SK-N-SH (cell line): ENCODE measurements at regions not wholly inside any gene's neighbourhood (a gene's known extent, or its start where the extent isn't known, plus 50 kb on each side); places are given as distances from the start of the nearest gene placed in this dataset.
"Not testable (repeated sequence)": the region's sequence is repeated elsewhere in the genome, so short reads cannot be mapped to it uniquely, and the experiment has no call there.

Experiments
- CTCF ChIA-PET: fragments of 300-600, 350-600 bp; formaldehyde crosslinking; extraction: SDS; loops from one replicate; lab custom pipeline; 2021; lab: Yijun Ruan, JAX
- POLR2A ChIA-PET: fragments of 350-600 bp; sonication (Branson Sonifier 250); formaldehyde crosslinking; extraction: SDS; loops from one replicate; lab custom pipeline; 2020; ENCODE audit warnings: antibody characterized with exemption, inconsistent platforms; lab: Yijun Ruan, JAX
- DNase-seq: peaks from one replicate; pipeline ENCODE4 v3.0.0; 2012
- H2AFZ ChIP-seq: fragments of 200-600 bp; sonication (generic); 2 replicates; pipeline ENCODE4 v1.8.1; 2016; ENCODE audit warnings: antibody characterized with exemption, mild to moderate bottlenecking, low read depth
- H3F3A ChIP-seq: fragments of 200-600 bp; sonication (generic); replicated peaks from 2 replicates; pipeline ENCODE3; 2016; ENCODE audit warnings: antibody characterized with exemption, mild to moderate bottlenecking; ENCODE audit not compliant: insufficient read depth
- H3K27ac ChIP-seq, 2 experiments: fragments of 200-500 bp in 1 of 2; fragments of 200-600 bp in 1 of 2; sonication (Bioruptor generic) in 1 of 2; sonication (generic), shearing (Covaris generic) in 1 of 2; 2 replicates each; pipeline versions ENCODE4 v1.5.1 to v1.6.1; 2014 to 2016; ENCODE audit warnings: low read depth in 2 of 2, inconsistent platforms in 1 of 2, low read length in 1 of 2, mild to moderate bottlenecking in 1 of 2, mixed read lengths in 1 of 2
- H3K27me3 ChIP-seq: fragments of 200-600 bp; sonication (generic), shearing (Covaris generic); 2 replicates; pipeline ENCODE4 v1.6.1; 2016; ENCODE audit warnings: mixed run types; ENCODE audit not compliant: insufficient read depth
- H3K36me3 ChIP-seq, 2 experiments: fragments of 200-500 bp in 1 of 2; fragments of 200-600 bp in 1 of 2; sonication (Bioruptor generic) in 1 of 2; sonication (generic) in 1 of 2; replicated peaks in 1 of 2; 2 replicates each; pipeline versions ENCODE3 to v1.5.1; 2014 to 2016; ENCODE audit warnings: low read length in 1 of 2, mild to moderate bottlenecking in 1 of 2; ENCODE audit not compliant: insufficient read depth in 2 of 2, control insufficient read depth in 1 of 2
- H3K4me1 ChIP-seq, 2 experiments: fragments of 200-500 bp in 1 of 2; fragments of 200-600 bp in 1 of 2; sonication (Bioruptor generic) in 1 of 2; sonication (generic), shearing (Covaris generic) in 1 of 2; 2 replicates each; pipeline versions ENCODE4 v1.5.1 to v1.6.1; 2014 to 2016; ENCODE audit warnings: low read depth in 1 of 2, low read length in 1 of 2, mixed run types in 1 of 2; ENCODE audit not compliant: insufficient read depth in 2 of 2, control insufficient read depth in 1 of 2
- H3K4me2 ChIP-seq: fragments of 200-600 bp; sonication (generic), shearing (Covaris generic); 2 replicates; pipeline ENCODE4 v1.6.1; 2017; ENCODE audit warnings: mixed run types
- H3K4me3 ChIP-seq, 2 experiments: fragments of 200-500 bp in 1 of 2; fragments of 200-600 bp in 1 of 2; sonication (Bioruptor generic) in 1 of 2; sonication (generic), shearing (Covaris generic) in 1 of 2; 2 replicates each; pipeline versions ENCODE4 v1.5.1 to v1.8.1; 2014 to 2016; ENCODE audit warnings: low read depth in 2 of 2, inconsistent platforms in 1 of 2, low read length in 1 of 2, mild to moderate bottlenecking in 1 of 2, mixed read lengths in 1 of 2, moderate library complexity in 1 of 2
- H3K79me2 ChIP-seq: fragments of 200-600 bp; sonication (generic); 2 replicates; pipeline ENCODE4 v1.8.1; 2017; ENCODE audit warnings: mild to moderate bottlenecking; ENCODE audit not compliant: insufficient read depth
- H3K9ac ChIP-seq: fragments of 200-600 bp; sonication (generic); 2 replicates; pipeline ENCODE4 v1.6.1; 2017; ENCODE audit warnings: mixed run types
- H3K9me2 ChIP-seq: fragments of 200-600 bp; sonication (generic); 2 replicates; pipeline ENCODE4 v1.6.1; 2017; ENCODE audit warnings: mixed run types
- H3K9me3 ChIP-seq: fragments of 200-600 bp; sonication (generic); 2 replicates; pipeline ENCODE4 v1.6.1; 2017; ENCODE audit warnings: mixed run types, mild to moderate bottlenecking, moderate library complexity
- H4K20me1 ChIP-seq: fragments of 200-600 bp; sonication (generic); 2 replicates; pipeline ENCODE4 v1.6.1; 2017; ENCODE audit warnings: mild to moderate bottlenecking, mixed run types; ENCODE audit not compliant: insufficient read depth
- ELF1 ChIP-seq: IDR thresholded peaks from 2 replicates; pipeline ENCODE4 v1.4.0; 2012
- EZH2phosphoT487 ChIP-seq: fragments of 200-600 bp; sonication (generic); IDR thresholded peaks from 2 replicates; pipeline ENCODE4 v1.6.1; 2017; ENCODE audit warnings: low read depth, mixed run types, mild to moderate bottlenecking, antibody characterized with exemption, moderate library complexity, borderline replicate concordance
- FOXM1 ChIP-seq: IDR thresholded peaks from 2 replicates; pipeline ENCODE4 v1.4.0; 2012; ENCODE audit warnings: low read depth, mild to moderate bottlenecking
- GABPA ChIP-seq: IDR thresholded peaks from 2 replicates; pipeline ENCODE4 v1.4.0; 2012; ENCODE audit warnings: low read depth, mild to moderate bottlenecking
- GATA2 ChIP-seq: sonication (generic); formaldehyde crosslinking; IDR thresholded peaks from 2 replicates; pipeline ENCODE4 v1.5.0; 2020; ENCODE audit warnings: mild to moderate bottlenecking, missing genetic modification reagents
- IRF3 ChIP-seq: fragments of 150-350 bp; IDR thresholded peaks from 2 replicates; pipeline ENCODE4 v1.6.1; 2016; ENCODE audit warnings: mild to moderate bottlenecking, low read depth, low read length
- MEF2A ChIP-seq: IDR thresholded peaks from 2 replicates; pipeline ENCODE4 v1.4.0; 2012; ENCODE audit warnings: low read depth, borderline replicate concordance
- MXI1 ChIP-seq: IDR thresholded peaks from 2 replicates; pipeline ENCODE4 v1.6.1; 2012; ENCODE audit warnings: mild to moderate bottlenecking, low read depth, low read length, improper control_type of control experiment
- NRF1 ChIP-seq: IDR thresholded peaks from 2 replicates; pipeline ENCODE4 v1.6.1; 2012; ENCODE audit warnings: low read depth, mild to moderate bottlenecking, low read length
- POLR2AphosphoS5 ChIP-seq: IDR thresholded peaks from 2 replicates; pipeline ENCODE4 v1.6.1; 2012; ENCODE audit warnings: low read depth, low read length
- RAD21 ChIP-seq: IDR thresholded peaks from 2 replicates; pipeline ENCODE4 v1.6.1; 2012; ENCODE audit warnings: mild to moderate bottlenecking, low read length
- RCOR1 ChIP-seq: fragments of 150-350 bp; IDR thresholded peaks from 2 replicates; pipeline ENCODE4 v1.6.1; 2017; ENCODE audit warnings: antibody characterized with exemption, low read length
- RFX5 ChIP-seq: IDR thresholded peaks from 2 replicates; pipeline ENCODE4 v1.6.1; 2012; ENCODE audit warnings: mild to moderate bottlenecking, improper control_type of control experiment, low read length
- SMC3 ChIP-seq: IDR thresholded peaks from 2 replicates; pipeline ENCODE4 v1.6.1; 2012; ENCODE audit warnings: low read depth, low read length, improper control_type of control experiment
- TAF1 ChIP-seq: IDR thresholded peaks from 2 replicates; pipeline ENCODE4 v1.6.1; 2012; ENCODE audit warnings: low read depth, mild to moderate bottlenecking, low read length, moderate library complexity, borderline replicate concordance
- TCF12 ChIP-seq: IDR thresholded peaks from 2 replicates; pipeline ENCODE4 v1.4.0; 2012
- WGBS: methylation state at CpG from one replicate; pipeline ENCODE4 v1.1.6; 2017; ENCODE audit warnings: low lambda C conversion rate; 5-methylcytosine and 5-hydroxymethylcytosine counted together
- TF ChIP-seq, protein P1 (sequence below): fragments of 150-350 bp; IDR thresholded peaks from 2 replicates; pipeline ENCODE4 v1.6.1; 2017; ENCODE audit warnings: antibody characterized with exemption, low read length, low read depth, borderline replicate concordance
- TF ChIP-seq, protein P2 (sequence below): IDR thresholded peaks from 2 replicates; pipeline ENCODE4 v1.4.0; 2012; ENCODE audit warnings: low read depth, borderline replicate concordance
- TF ChIP-seq, protein P3 (sequence below): IDR thresholded peaks from 2 replicates; pipeline ENCODE4 v1.6.1; 2012; ENCODE audit warnings: mild to moderate bottlenecking, low read depth, low read length, moderate library complexity

GRCh38 chr3:14268897-14269296 is 90.3 kb downstream of the LSM3 start:
- Histone ChIP-seq H3K9ac (no peak overlapping the region), H3K36me3 (no peaks in the 10 kb centered on the region), H3F3A (no peaks in the 10 kb centered on the region), H3K4me3 (no peak overlapping the region), H3K27ac (no peak overlapping the region), H3K9me3 (no peaks in the 10 kb centered on the region), H2AFZ (no peak overlapping the region), H3K27me3 (0 out of 2 replicates have a peak, but pooled peaks cover 3% of the 10 kb centered on the region)
- no peak for TF ChIP-seq POLR2AphosphoS5
- TF ChIP-seq ELF1 = no peak
- no peak for TF ChIP-seq TAF1
- TF ChIP-seq MEF2A = no peak
- TF ChIP-seq EZH2phosphoT487 = no peak
- no peak for TF ChIP-seq NRF1
- no peak for TF ChIP-seq TCF12
- TF ChIP-seq MXI1 = no peak
- TF ChIP-seq, protein P1, sequence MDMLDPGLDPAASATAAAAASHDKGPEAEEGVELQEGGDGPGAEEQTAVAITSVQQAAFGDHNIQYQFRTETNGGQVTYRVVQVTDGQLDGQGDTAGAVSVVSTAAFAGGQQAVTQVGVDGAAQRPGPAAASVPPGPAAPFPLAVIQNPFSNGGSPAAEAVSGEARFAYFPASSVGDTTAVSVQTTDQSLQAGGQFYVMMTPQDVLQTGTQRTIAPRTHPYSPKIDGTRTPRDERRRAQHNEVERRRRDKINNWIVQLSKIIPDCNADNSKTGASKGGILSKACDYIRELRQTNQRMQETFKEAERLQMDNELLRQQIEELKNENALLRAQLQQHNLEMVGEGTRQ = no peak
- TF ChIP-seq, protein P2, sequence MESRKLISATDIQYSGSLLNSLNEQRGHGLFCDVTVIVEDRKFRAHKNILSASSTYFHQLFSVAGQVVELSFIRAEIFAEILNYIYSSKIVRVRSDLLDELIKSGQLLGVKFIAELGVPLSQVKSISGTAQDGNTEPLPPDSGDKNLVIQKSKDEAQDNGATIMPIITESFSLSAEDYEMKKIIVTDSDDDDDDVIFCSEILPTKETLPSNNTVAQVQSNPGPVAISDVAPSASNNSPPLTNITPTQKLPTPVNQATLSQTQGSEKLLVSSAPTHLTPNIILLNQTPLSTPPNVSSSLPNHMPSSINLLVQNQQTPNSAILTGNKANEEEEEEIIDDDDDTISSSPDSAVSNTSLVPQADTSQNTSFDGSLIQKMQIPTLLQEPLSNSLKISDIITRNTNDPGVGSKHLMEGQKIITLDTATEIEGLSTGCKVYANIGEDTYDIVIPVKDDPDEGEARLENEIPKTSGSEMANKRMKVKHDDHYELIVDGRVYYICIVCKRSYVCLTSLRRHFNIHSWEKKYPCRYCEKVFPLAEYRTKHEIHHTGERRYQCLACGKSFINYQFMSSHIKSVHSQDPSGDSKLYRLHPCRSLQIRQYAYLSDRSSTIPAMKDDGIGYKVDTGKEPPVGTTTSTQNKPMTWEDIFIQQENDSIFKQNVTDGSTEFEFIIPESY = no peak
- no peak for TF ChIP-seq GABPA
- TF ChIP-seq IRF3 = no peak
- TF ChIP-seq RCOR1 = no peak
- TF ChIP-seq RFX5 = no peak
- TF ChIP-seq SMC3 = no peak
- TF ChIP-seq RAD21 = no peak
- no peak for TF ChIP-seq GATA2 (CRISPR knock-in tag)
- no peak for TF ChIP-seq FOXM1
- TF ChIP-seq, protein P3, sequence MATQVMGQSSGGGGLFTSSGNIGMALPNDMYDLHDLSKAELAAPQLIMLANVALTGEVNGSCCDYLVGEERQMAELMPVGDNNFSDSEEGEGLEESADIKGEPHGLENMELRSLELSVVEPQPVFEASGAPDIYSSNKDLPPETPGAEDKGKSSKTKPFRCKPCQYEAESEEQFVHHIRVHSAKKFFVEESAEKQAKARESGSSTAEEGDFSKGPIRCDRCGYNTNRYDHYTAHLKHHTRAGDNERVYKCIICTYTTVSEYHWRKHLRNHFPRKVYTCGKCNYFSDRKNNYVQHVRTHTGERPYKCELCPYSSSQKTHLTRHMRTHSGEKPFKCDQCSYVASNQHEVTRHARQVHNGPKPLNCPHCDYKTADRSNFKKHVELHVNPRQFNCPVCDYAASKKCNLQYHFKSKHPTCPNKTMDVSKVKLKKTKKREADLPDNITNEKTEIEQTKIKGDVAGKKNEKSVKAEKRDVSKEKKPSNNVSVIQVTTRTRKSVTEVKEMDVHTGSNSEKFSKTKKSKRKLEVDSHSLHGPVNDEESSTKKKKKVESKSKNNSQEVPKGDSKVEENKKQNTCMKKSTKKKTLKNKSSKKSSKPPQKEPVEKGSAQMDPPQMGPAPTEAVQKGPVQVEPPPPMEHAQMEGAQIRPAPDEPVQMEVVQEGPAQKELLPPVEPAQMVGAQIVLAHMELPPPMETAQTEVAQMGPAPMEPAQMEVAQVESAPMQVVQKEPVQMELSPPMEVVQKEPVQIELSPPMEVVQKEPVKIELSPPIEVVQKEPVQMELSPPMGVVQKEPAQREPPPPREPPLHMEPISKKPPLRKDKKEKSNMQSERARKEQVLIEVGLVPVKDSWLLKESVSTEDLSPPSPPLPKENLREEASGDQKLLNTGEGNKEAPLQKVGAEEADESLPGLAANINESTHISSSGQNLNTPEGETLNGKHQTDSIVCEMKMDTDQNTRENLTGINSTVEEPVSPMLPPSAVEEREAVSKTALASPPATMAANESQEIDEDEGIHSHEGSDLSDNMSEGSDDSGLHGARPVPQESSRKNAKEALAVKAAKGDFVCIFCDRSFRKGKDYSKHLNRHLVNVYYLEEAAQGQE = no peak
- TF ChIP-seq, all 33 proteins: peak for 0
- Histone ChIP-seq H3K4me1 (no peaks in the 10 kb centered on the region; a peak in 1 of 4 replicates), H4K20me1 (no peaks in the 10 kb centered on the region), H3K79me2 (no peaks in the 10 kb centered on the region), H3K4me2 (no peak overlapping the region), H3K9me2 (no peaks in the 10 kb centered on the region)
- ChIA-PET CTCF (interaction anchor here (1.3 to 8.8 kb wide), 4 partner anchors 99 to 240 kb away, joined by 4 to 105 read pairs (median 8); no protein-coding TSS in a partner anchor), POLR2A (no interaction called here)
- 68% methylated on average over 1 of the region's 1 CpG for WGBS
- DNase-seq = no peak

DNA sequence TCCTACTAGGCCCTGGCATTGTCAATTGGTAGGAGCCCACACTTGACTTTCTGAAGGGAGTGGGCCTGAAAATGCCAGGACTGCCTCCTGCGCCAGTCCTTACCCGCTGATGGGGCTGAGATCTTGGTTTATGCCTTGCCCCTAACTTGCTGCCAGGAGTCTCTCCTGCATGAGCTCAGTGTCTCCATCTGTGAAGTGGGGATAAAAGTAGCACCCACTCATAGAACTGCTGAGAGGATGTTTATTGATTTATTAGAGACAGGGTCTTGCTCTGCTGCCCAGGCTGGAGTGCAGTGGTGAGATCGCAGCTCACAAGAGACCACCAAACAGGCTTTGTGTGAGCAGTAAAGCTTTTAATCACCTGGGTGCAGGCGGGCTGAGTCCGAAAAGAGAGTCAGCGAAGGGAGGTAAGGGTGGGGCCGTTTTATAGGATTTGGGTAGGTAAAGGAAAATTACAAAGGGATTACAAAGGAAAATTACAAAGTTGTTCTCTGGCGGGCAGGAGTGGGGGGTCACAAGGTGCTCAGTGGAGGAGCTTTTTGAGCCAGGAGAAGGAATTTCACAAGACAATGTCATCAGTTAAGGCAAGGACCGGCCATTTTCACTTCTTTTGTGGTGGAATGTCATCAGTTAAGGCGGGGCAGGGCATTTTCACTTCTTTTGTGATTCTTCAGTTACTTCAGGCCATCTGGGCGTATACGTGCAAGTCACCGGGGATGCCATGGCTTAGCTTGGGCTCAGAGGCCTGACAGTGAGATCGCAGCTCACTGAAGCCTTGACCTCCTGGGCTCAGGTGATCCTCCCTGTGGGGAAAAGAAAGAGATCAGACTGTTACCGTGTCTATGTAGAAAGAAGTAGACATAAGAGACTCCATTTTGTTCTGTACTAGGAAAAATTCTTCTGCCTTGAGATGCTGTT is 93.7 kb downstream of the LSM3 start:
- H3K4me1 ChIP-seq, H3K9me3 ChIP-seq, H3K27ac ChIP-seq, H3K9ac ChIP-seq, H3K36me3 ChIP-seq, H3K4me3 ChIP-seq, DNase-seq, H4K20me1 ChIP-seq, H3K9me2 ChIP-seq, H3K4me2 ChIP-seq, POLR2A ChIA-PET, H3K79me2 ChIP-seq, H3K27me3 ChIP-seq, H3F3A ChIP-seq, H2AFZ ChIP-seq: not testable (repeated sequence)
- WGBS = 86% methylated on average over 14 of the region's 15 CpGs
- CTCF ChIA-PET = interaction anchor here (1.4 to 3.1 kb wide), 2 partner anchors 11 to 191 kb away, joined by 3 to 23 read pairs; no protein-coding TSS in a partner anchor
